IMR-90 (cell line): ENCODE measurements at regions not wholly inside any gene's neighbourhood (a gene's known extent, or its start where the extent isn't known, plus 50 kb on each side); places are given as distances from the start of the nearest gene placed in this dataset.

Source experiments
- CEBPB ChIP-seq: IDR thresholded peaks from 2 replicates; pipeline ENCODE4 v1.6.1; 2012; ENCODE audit warnings: low read depth, low read length, improper control_type of control experiment
- CHD1 ChIP-seq: IDR thresholded peaks from 2 replicates; pipeline ENCODE4 v1.6.1; 2012; ENCODE audit warnings: low read depth, low read length, improper control_type of control experiment
- CTCF ChIP-seq: conservative IDR thresholded peaks from 2 replicates; pipeline ENCODE4 v1.5.1; 2012; ENCODE audit warnings: mild to moderate bottlenecking, low read depth, low read length, improper control_type of control experiment
- MAFK ChIP-seq: IDR thresholded peaks from 2 replicates; pipeline ENCODE4 v1.6.1; 2012; ENCODE audit warnings: low read depth, low read length, improper control_type of control experiment
- MAZ ChIP-seq: IDR thresholded peaks from 2 replicates; pipeline ENCODE4 v1.6.1; 2012; ENCODE audit warnings: low read depth, mild to moderate bottlenecking, low read length, improper control_type of control experiment, moderate library complexity, borderline replicate concordance
- NFE2L2 ChIP-seq: fragments of 150-350 bp; IDR thresholded peaks from 2 replicates; pipeline ENCODE4 v1.6.1; 2016; ENCODE audit warnings: low read depth, mild to moderate bottlenecking, low read length
- POLR2A ChIP-seq: IDR thresholded peaks from 2 replicates; pipeline ENCODE4 v1.6.1; 2012; ENCODE audit warnings: mild to moderate bottlenecking, low read depth, low read length
- RFX5 ChIP-seq: IDR thresholded peaks from 2 replicates; pipeline ENCODE4 v1.8.0; 2012; ENCODE audit warnings: low read depth, mild to moderate bottlenecking, low read length, moderate library complexity
- SMC3 ChIP-seq: fragments of 150-350 bp; IDR thresholded peaks from 2 replicates; pipeline ENCODE4 v1.6.1; 2016; ENCODE audit warnings: low read depth, mild to moderate bottlenecking, antibody characterized with exemption, low read length, moderate library complexity
- TF ChIP-seq, protein P1 (sequence below): fragments of 150-350 bp; IDR thresholded peaks from 2 replicates; pipeline ENCODE4 v1.6.1; 2017; ENCODE audit warnings: mild to moderate bottlenecking, antibody characterized with exemption, low read length, low read depth
- TF ChIP-seq, protein P2 (sequence below): fragments of 150-350 bp; IDR thresholded peaks from 2 replicates; pipeline ENCODE4 v1.6.1; 2016; ENCODE audit warnings: low read depth, mild to moderate bottlenecking, low read length, moderate library complexity, borderline replicate concordance

DNA sequence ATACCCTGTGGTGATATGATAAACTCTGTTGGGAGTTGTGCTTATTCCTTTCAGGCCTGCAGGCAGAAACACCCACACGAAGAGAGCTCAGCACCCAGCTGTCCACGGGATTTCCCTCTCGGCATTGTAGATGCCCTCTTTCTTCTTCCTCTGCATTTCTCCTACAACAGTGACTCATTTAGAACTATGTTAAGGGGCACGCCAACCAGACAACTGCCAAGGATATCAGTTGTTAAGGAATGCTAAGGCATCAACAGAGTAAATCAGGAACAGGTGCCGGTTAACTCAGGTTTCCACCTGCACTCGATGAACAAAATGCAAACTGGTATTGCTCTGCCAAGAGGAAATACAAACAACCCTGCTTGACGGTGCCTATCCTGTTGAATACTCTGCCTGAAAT, 270.0 kb upstream of the PEX5L start:
- TF ChIP-seq CTCF (no peak), SMC3 (no peak), NFE2L2 (no peak), CHD1 (no peak), POLR2A (no peak), CEBPB (no peak), MAZ (no peak), RFX5 (no peak), MAFK (no peak)
- TF ChIP-seq, protein P1, sequence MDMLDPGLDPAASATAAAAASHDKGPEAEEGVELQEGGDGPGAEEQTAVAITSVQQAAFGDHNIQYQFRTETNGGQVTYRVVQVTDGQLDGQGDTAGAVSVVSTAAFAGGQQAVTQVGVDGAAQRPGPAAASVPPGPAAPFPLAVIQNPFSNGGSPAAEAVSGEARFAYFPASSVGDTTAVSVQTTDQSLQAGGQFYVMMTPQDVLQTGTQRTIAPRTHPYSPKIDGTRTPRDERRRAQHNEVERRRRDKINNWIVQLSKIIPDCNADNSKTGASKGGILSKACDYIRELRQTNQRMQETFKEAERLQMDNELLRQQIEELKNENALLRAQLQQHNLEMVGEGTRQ, result no peak
- TF ChIP-seq, protein P2, sequence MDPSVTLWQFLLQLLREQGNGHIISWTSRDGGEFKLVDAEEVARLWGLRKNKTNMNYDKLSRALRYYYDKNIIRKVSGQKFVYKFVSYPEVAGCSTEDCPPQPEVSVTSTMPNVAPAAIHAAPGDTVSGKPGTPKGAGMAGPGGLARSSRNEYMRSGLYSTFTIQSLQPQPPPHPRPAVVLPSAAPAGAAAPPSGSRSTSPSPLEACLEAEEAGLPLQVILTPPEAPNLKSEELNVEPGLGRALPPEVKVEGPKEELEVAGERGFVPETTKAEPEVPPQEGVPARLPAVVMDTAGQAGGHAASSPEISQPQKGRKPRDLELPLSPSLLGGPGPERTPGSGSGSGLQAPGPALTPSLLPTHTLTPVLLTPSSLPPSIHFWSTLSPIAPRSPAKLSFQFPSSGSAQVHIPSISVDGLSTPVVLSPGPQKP, result no peak
